H9 (cell line): ENCODE measurements at regions not wholly inside any gene's neighbourhood (a gene's known extent, or its start where the extent isn't known, plus 50 kb on each side); places are given as distances from the start of the nearest gene placed in this dataset.

ENCODE experiments used
- DNase-seq: peaks from one replicate; pipeline ENCODE4 v3.0.0-alpha.2; 2017
- H2AFZ ChIP-seq: one replicate; pipeline ENCODE4 v1.6.1; 2013; ENCODE audit warnings: mild to moderate bottlenecking, low read length, control low read depth, moderate library complexity
- H2AK5ac ChIP-seq: 2 replicates; pipeline ENCODE4 v1.6.1; 2013; ENCODE audit warnings: low read length, control low read depth, mixed read lengths; ENCODE audit not compliant: insufficient read length
- H2BK120ac ChIP-seq: one replicate; pipeline ENCODE4 v1.6.1; 2013; ENCODE audit warnings: low read depth, mild to moderate bottlenecking, low read length, control low read depth, inconsistent platforms; ENCODE audit not compliant: poor library complexity, severe bottlenecking
- H2BK12ac ChIP-seq: 2 replicates; pipeline ENCODE4 v1.6.1; 2013; ENCODE audit warnings: low read length, control low read depth, mixed read lengths, low read depth; ENCODE audit not compliant: insufficient read length
- H2BK15ac ChIP-seq: 2 replicates; pipeline ENCODE4 v1.6.1; 2013; ENCODE audit warnings: low read depth, low read length, control low read depth
- H2BK20ac ChIP-seq: one replicate; pipeline ENCODE4 v1.6.1; 2013; ENCODE audit warnings: low read depth, mild to moderate bottlenecking, low read length, control low read depth, inconsistent platforms; ENCODE audit not compliant: poor library complexity, severe bottlenecking
- H2BK5ac ChIP-seq: 2 replicates; pipeline ENCODE4 v1.6.1; 2013; ENCODE audit warnings: low read length, control low read depth, mixed read lengths; ENCODE audit not compliant: insufficient read length
- H3K14ac ChIP-seq: 2 replicates; pipeline ENCODE4 v1.6.1; 2013; ENCODE audit warnings: low read length, control low read depth; ENCODE audit not compliant: insufficient read depth
- H3K18ac ChIP-seq: 2 replicates; pipeline ENCODE4 v1.6.1; 2013; ENCODE audit warnings: low read depth, mild to moderate bottlenecking, mixed read lengths, low read length, control low read depth; ENCODE audit not compliant: insufficient read length
- H3K23ac ChIP-seq: 2 replicates; pipeline ENCODE4 v1.6.1; 2013; ENCODE audit warnings: low read length, control low read depth, mixed read lengths, low read depth; ENCODE audit not compliant: insufficient read length
- H3K23me2 ChIP-seq: 2 replicates; pipeline ENCODE4 v1.6.1; 2013; ENCODE audit warnings: low read depth, mild to moderate bottlenecking, mixed read lengths, low read length, control low read depth; ENCODE audit not compliant: insufficient read length, poor library complexity, severe bottlenecking
- H3K27ac ChIP-seq: 2 replicates; pipeline ENCODE4 v1.5.1; 2013; ENCODE audit warnings: low read length, control low read depth, mixed read lengths, low read depth; ENCODE audit not compliant: insufficient read length
- H3K27me3 ChIP-seq: 2 replicates; pipeline ENCODE4 v1.6.1; 2013; ENCODE audit warnings: low read length, control low read depth, inconsistent platforms; ENCODE audit not compliant: insufficient read depth
- H3K4ac ChIP-seq: 2 replicates; pipeline ENCODE4 v1.6.1; 2013; ENCODE audit warnings: low read depth, mild to moderate bottlenecking, control low read depth, inconsistent platforms, low read length, moderate library complexity
- H3K4me1 ChIP-seq: 2 replicates; pipeline ENCODE4 v1.6.1; 2013; ENCODE audit warnings: low read length, control low read depth, inconsistent platforms; ENCODE audit not compliant: insufficient read depth
- H3K4me2 ChIP-seq: 2 replicates; pipeline ENCODE4 v1.6.1; 2013; ENCODE audit warnings: low read length, control low read depth, mixed read lengths; ENCODE audit not compliant: insufficient read length, insufficient read depth
- H3K56ac ChIP-seq: 2 replicates; pipeline ENCODE4 v1.6.1; 2013; ENCODE audit warnings: low read depth, mild to moderate bottlenecking, mixed read lengths, low read length, control low read depth; ENCODE audit not compliant: insufficient read length
- H3K79me1 ChIP-seq: 2 replicates; pipeline ENCODE4 v1.6.1; 2013; ENCODE audit warnings: low read depth, mild to moderate bottlenecking, moderate library complexity, low read length, control low read depth, inconsistent platforms; ENCODE audit not compliant: insufficient read depth, poor library complexity, severe bottlenecking
- H3K79me2 ChIP-seq: 2 replicates; pipeline ENCODE4 v1.6.1; 2013; ENCODE audit warnings: low read length, control low read depth, inconsistent platforms; ENCODE audit not compliant: insufficient read depth
- H3K9ac ChIP-seq: 2 replicates; pipeline ENCODE4 v1.6.1; 2013; ENCODE audit warnings: low read length, control low read depth, mixed read lengths; ENCODE audit not compliant: insufficient read length; ENCODE audit errors: extremely low read depth
- H3K9me3 ChIP-seq: one replicate; pipeline ENCODE4 v1.6.1; 2013; ENCODE audit warnings: low read depth, low read length, inconsistent platforms; ENCODE audit not compliant: control insufficient read depth
- H3T11ph ChIP-seq: one replicate; pipeline ENCODE4 v1.6.1; 2013; ENCODE audit warnings: mild to moderate bottlenecking, low read length, control low read depth, inconsistent platforms
- H4K20me1 ChIP-seq: one replicate; pipeline ENCODE4 v1.6.1; 2013; ENCODE audit not compliant: control insufficient read depth, insufficient read length, insufficient read depth
- H4K5ac ChIP-seq: 2 replicates; pipeline ENCODE4 v1.6.1; 2013; ENCODE audit warnings: low read depth, mild to moderate bottlenecking, mixed read lengths, low read length, control low read depth; ENCODE audit not compliant: insufficient read length
- H4K8ac ChIP-seq: replicated peaks from 2 replicates; pipeline ENCODE4 v1.6.1; 2013; ENCODE audit warnings: low read length, control low read depth, mixed read lengths, low read depth; ENCODE audit not compliant: insufficient read length
- H4K91ac ChIP-seq: 2 replicates; pipeline ENCODE4 v1.6.1; 2013; ENCODE audit warnings: low read depth, mild to moderate bottlenecking, moderate library complexity, mixed read lengths, low read length, control low read depth; ENCODE audit not compliant: insufficient read length
- H3K27ac Mint-ChIP-seq, 3 experiments: 2 replicates in 2 of 3; 3 replicates in 1 of 3; pipeline ENCODE4 v1.8.0; 2020 to 2021; ENCODE audit warnings: mixed read lengths in 3 of 3, mild to moderate bottlenecking in 1 of 3, moderate library complexity in 1 of 3
- H3K27me3 Mint-ChIP-seq: 2 replicates; pipeline ENCODE4 v1.8.0; 2021; ENCODE audit warnings: low read depth, mild to moderate bottlenecking, moderate library complexity, mixed read lengths
- H3K36me3 Mint-ChIP-seq, 3 experiments: 2 replicates in 2 of 3; 3 replicates in 1 of 3; pipeline ENCODE4 v1.8.0; 2020 to 2021; ENCODE audit warnings: low read depth in 3 of 3, mixed read lengths in 3 of 3; ENCODE audit not compliant: insufficient read depth in 1 of 3
- H3K4me1 Mint-ChIP-seq, 2 experiments: 2 replicates each; pipeline ENCODE4 v1.8.0; 2020; ENCODE audit warnings: mixed read lengths in 2 of 2
- H3K4me3 Mint-ChIP-seq, 2 experiments: 2 replicates in 1 of 2; 3 replicates in 1 of 2; pipeline ENCODE4 v1.8.0; 2020 to 2021; ENCODE audit warnings: mild to moderate bottlenecking in 2 of 2, mixed read lengths in 2 of 2, moderate library complexity in 1 of 2
- H3K9me3 Mint-ChIP-seq, 2 experiments: 2 replicates in 1 of 2; 3 replicates in 1 of 2; pipeline ENCODE4 v1.8.0; 2020; ENCODE audit warnings: mild to moderate bottlenecking in 2 of 2, mixed read lengths in 2 of 2, moderate library complexity in 1 of 2
- WGBS: extraction: QIAGEN DNeasy Blood & Tissue Kit; methylation state at CpG from one replicate; pipeline ENCODE4 v1.1.7; 2013; ENCODE audit warnings: missing lambda C conversion rate, low lambda C conversion rate, mixed read lengths; ENCODE audit not compliant: insufficient read length; ENCODE audit errors: extremely low coverage; 5-methylcytosine and 5-hydroxymethylcytosine counted together
- TF ChIP-seq, protein P1 (sequence below): fragments of 200-600 bp; sonication (generic); conservative IDR thresholded peaks from 3 replicates; pipeline ENCODE4 v1.8.0; 2021; ENCODE audit warnings: antibody characterized with exemption, mild to moderate bottlenecking

DNA sequence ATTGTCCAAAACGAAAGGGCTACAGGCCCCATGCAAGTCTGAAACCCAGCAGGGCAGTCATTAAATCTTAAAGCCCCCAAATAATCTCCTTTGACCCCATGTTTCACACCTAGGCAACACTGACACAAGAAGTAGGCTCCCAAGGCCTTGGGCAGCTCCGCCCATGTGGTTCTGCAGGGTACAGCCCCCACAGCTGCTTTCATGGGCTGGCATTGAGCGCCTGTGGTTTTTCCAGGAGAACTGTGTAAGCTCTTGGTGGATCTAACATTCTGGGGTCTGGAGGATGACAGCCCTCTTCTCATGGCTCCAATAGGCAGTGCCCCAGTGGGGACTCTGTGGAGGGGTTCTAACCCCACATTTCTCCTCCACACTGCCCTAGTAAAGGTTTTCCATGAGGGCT is 623.5 kb downstream of the PRR16 start:
- no CpG with 5 or more reads among the region's 3 CpGs for whole genome bisulfite sequencing
- no peaks in the 10 kb centered on the region for H3K27me3 Mint-ChIP-seq

More for the DNA sequence above, 623.5 kb downstream of the PRR16 start:
- H3K14ac ChIP-seq, result no peak overlapping the region
- TF ChIP-seq, protein P1, sequence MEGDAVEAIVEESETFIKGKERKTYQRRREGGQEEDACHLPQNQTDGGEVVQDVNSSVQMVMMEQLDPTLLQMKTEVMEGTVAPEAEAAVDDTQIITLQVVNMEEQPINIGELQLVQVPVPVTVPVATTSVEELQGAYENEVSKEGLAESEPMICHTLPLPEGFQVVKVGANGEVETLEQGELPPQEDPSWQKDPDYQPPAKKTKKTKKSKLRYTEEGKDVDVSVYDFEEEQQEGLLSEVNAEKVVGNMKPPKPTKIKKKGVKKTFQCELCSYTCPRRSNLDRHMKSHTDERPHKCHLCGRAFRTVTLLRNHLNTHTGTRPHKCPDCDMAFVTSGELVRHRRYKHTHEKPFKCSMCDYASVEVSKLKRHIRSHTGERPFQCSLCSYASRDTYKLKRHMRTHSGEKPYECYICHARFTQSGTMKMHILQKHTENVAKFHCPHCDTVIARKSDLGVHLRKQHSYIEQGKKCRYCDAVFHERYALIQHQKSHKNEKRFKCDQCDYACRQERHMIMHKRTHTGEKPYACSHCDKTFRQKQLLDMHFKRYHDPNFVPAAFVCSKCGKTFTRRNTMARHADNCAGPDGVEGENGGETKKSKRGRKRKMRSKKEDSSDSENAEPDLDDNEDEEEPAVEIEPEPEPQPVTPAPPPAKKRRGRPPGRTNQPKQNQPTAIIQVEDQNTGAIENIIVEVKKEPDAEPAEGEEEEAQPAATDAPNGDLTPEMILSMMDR, result no peak
- no peak overlapping the region for H3K9ac ChIP-seq
- H3K18ac ChIP-seq, result no peak overlapping the region
- no peaks in the 10 kb centered on the region for H3K79me1 ChIP-seq
- no peak overlapping the region for H4K91ac ChIP-seq
- H3K27me3 ChIP-seq, result no peaks in the 10 kb centered on the region
- no peak overlapping the region for H2BK5ac ChIP-seq
- Mint-ChIP-seq H3K27ac (no peak overlapping the region; a peak in 1 of 7 replicates), H3K9me3 (no peaks in the 10 kb centered on the region; a peak in 1 of 5 replicates), H3K4me3 (no peak overlapping the region), H3K36me3 (no peaks in the 10 kb centered on the region), H3K4me1 (no peaks in the 10 kb centered on the region)
- no peak overlapping the region for H2AK5ac ChIP-seq
- H3K23ac ChIP-seq, result no peak overlapping the region
- H2BK20ac ChIP-seq, result no peak overlapping the region
- H3T11ph ChIP-seq, result no peak overlapping the region
- H2AFZ ChIP-seq, result no peak overlapping the region
- no peaks in the 10 kb centered on the region for H3K23me2 ChIP-seq
- no peaks in the 10 kb centered on the region for H3K4me1 ChIP-seq
- no peaks in the 10 kb centered on the region for H4K20me1 ChIP-seq
- H3K4me2 ChIP-seq, result no peak overlapping the region
- H2BK120ac ChIP-seq, result no peak overlapping the region
- H4K8ac ChIP-seq, result no peak overlapping the region
- H4K5ac ChIP-seq, result no peak overlapping the region
- H3K27ac ChIP-seq, result no peak overlapping the region
- H3K56ac ChIP-seq, result no peak overlapping the region
- H2BK12ac ChIP-seq, result no peak overlapping the region
- H3K9me3 ChIP-seq, result no peaks in the 10 kb centered on the region
- no peak for DNase-seq
- no peak overlapping the region for H2BK15ac ChIP-seq
- H3K4ac ChIP-seq, result no peak overlapping the region
- no peaks in the 10 kb centered on the region for H3K79me2 ChIP-seq
